ENCODE measurements at regions not wholly inside any gene's neighbourhood (a gene's known extent, or its start where the extent isn't known, plus 50 kb on each side); places are given as distances from the start of the nearest gene placed in this dataset.

DNA sequence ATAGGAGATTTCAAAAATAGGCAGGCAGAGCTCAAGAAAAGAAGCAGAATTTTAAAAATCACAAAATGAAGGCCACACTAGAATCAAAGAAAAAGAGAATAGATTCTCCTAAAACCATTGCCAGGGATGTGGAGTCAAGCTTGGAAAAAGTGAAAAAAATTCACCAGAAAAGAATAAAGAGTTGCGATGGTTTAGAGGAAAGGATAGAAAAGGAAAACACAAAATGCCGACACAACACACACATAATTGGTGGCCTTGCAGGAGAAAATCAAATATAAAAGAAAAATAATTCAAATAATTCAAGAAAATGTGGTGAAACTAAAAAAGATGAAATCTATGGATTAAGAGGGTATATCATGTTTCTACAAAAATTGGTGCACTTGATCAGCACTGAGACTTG is 181.6 kb upstream of the C14orf180 start:
- H3K4me2 ChIP-seq: no peak overlapping the region
- no peak for DNase-seq (ENCODE audit: low spot score)
- no peaks in the 10 kb centered on the region for H3K9me3 ChIP-seq (ENCODE audit: low read depth)
- WGBS (ENCODE audit: low lambda C conversion rate, missing lambda C conversion rate): 96% methylated on average over 2 of the region's 2 CpGs
- peaks cover 7% of the 10 kb centered on the region for H3K4me1 ChIP-seq (ENCODE audit: insufficient read depth)
- H4K20me1 ChIP-seq (ENCODE audit: insufficient read depth, poor library complexity, severe bottlenecking): no peaks in the 10 kb centered on the region
- no peak overlapping the region for H3K27ac ChIP-seq
- H3K36me3 ChIP-seq (replicated peaks; ENCODE audit: insufficient read depth, low read depth): no peaks in the 10 kb centered on the region
- H3K4me3 ChIP-seq: no peak overlapping the region
- TF ChIP-seq, protein P1, sequence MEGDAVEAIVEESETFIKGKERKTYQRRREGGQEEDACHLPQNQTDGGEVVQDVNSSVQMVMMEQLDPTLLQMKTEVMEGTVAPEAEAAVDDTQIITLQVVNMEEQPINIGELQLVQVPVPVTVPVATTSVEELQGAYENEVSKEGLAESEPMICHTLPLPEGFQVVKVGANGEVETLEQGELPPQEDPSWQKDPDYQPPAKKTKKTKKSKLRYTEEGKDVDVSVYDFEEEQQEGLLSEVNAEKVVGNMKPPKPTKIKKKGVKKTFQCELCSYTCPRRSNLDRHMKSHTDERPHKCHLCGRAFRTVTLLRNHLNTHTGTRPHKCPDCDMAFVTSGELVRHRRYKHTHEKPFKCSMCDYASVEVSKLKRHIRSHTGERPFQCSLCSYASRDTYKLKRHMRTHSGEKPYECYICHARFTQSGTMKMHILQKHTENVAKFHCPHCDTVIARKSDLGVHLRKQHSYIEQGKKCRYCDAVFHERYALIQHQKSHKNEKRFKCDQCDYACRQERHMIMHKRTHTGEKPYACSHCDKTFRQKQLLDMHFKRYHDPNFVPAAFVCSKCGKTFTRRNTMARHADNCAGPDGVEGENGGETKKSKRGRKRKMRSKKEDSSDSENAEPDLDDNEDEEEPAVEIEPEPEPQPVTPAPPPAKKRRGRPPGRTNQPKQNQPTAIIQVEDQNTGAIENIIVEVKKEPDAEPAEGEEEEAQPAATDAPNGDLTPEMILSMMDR (IDR thresholded peaks at IDR 0.05; ENCODE audit: poor library complexity): no peak
- TF ChIP-seq EZH2phosphoT487 (IDR thresholded peaks at IDR 0.05; ENCODE audit: low read depth, severe bottlenecking, unreplicated experiment) (no peak), EZH2 (IDR thresholded peaks at IDR 0.05; ENCODE audit: borderline replicate concordance) (no peak)
- H3K79me2 ChIP-seq: no peaks in the 10 kb centered on the region
- H3K9me2 ChIP-seq (replicated peaks; ENCODE audit: insufficient read depth): no peaks in the 10 kb centered on the region
- H3K27me3 ChIP-seq: no peaks in the 10 kb centered on the region
- no peak overlapping the region for H2AFZ ChIP-seq

DNA sequence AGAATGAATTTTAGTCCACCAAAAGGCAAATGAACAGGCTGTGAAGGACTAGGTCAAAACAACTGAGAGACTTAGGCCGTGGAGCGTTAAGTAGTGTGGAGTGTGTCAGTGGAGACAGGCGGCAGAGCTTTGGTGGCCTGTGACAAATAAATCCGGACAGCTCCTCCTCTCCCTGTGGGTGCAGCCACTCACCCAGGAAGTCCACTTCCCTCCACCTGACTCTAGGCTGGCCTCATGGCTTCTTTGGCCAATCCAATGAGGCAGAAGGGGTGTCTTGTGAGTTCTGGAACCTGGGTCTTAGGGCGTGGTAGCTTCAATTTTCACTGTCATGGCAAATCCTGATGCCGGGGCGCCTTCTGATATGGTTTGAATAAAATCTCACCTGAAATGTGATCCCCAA is 180.9 kb upstream of the C14orf180 start:
- Histone ChIP-seq H3K36me3 (replicated peaks; ENCODE audit: insufficient read depth, low read depth) (no peaks in the 10 kb centered on the region), H3K9me2 (replicated peaks; ENCODE audit: insufficient read depth) (no peaks in the 10 kb centered on the region), H3K27me3 (no peaks in the 10 kb centered on the region), H3K79me2 (no peaks in the 10 kb centered on the region), H3K4me3 (no peak overlapping the region), H3K4me1 (ENCODE audit: insufficient read depth) (peaks cover 7% of the 10 kb centered on the region), H4K20me1 (ENCODE audit: insufficient read depth, poor library complexity, severe bottlenecking) (no peaks in the 10 kb centered on the region), H3K27ac (no peak overlapping the region), H3K4me2 (no peak overlapping the region), H3K9me3 (ENCODE audit: low read depth) (no peaks in the 10 kb centered on the region), H2AFZ (no peak overlapping the region)
- WGBS (ENCODE audit: low lambda C conversion rate, missing lambda C conversion rate): 79% methylated on average over 7 of the region's 7 CpGs
- DNase-seq (ENCODE audit: low spot score): no peak
- TF ChIP-seq, protein P1 (IDR thresholded peaks at IDR 0.05; ENCODE audit: poor library complexity): no peak
- TF ChIP-seq EZH2 (IDR thresholded peaks at IDR 0.05; ENCODE audit: borderline replicate concordance) (no peak), EZH2phosphoT487 (IDR thresholded peaks at IDR 0.05; ENCODE audit: low read depth, severe bottlenecking, unreplicated experiment) (no peak)

DNA sequence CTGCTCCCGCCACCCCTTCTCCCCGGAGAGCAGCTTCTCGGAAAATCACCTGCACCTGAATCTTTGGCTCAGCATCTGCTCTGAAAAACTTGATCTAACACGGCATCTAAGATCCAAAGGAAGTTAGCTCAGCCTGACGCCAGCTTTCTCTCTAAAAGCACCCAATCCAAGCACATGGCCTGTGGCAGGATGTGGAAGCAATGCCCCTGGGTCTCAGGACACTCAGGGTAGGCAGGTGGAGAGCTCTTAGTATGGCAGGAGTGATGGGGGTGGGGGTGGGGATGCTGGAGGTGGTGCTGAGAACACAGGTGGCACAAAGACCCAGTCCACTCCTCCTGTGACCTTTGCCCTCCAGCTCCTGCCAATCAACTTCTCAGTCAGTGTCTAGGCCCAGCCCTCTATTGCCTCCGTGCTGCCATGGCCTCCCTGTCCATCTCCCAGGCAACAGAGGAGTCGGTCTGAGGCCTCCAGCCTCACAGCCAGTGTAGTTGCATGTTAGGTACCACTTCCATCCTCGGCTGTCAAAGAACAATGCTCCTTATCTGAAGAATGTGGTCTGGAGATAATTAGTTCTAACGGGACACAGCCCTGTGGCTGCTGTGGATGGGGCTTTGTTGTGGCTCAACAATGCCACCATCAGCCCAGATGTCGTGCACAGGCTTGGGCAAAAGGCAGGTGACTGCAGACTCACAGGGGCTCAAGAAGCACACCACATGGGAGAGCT is 180.0 kb upstream of the C14orf180 start:
- Histone ChIP-seq H3K27me3 (no peaks in the 10 kb centered on the region), H3K27ac (no peak overlapping the region), H3K4me3 (no peak overlapping the region), H3K36me3 (replicated peaks; ENCODE audit: insufficient read depth, low read depth) (no peaks in the 10 kb centered on the region), H2AFZ (no peak overlapping the region), H4K20me1 (ENCODE audit: insufficient read depth, poor library complexity, severe bottlenecking) (no peaks in the 10 kb centered on the region), H3K9me3 (ENCODE audit: low read depth) (no peaks in the 10 kb centered on the region), H3K4me1 (ENCODE audit: insufficient read depth) (peaks cover under 1% of the 10 kb centered on the region), H3K4me2 (no peak overlapping the region), H3K9me2 (replicated peaks; ENCODE audit: insufficient read depth) (no peaks in the 10 kb centered on the region), H3K79me2 (no peaks in the 10 kb centered on the region)
- TF ChIP-seq EZH2phosphoT487 (IDR thresholded peaks at IDR 0.05; ENCODE audit: low read depth, severe bottlenecking, unreplicated experiment) (no peak), EZH2 (IDR thresholded peaks at IDR 0.05; ENCODE audit: borderline replicate concordance) (no peak)
- TF ChIP-seq, protein P1 (IDR thresholded peaks at IDR 0.05; ENCODE audit: poor library complexity): no peak
- WGBS (ENCODE audit: low lambda C conversion rate, missing lambda C conversion rate): 54% methylated on average over 10 of the region's 10 CpGs
- DNase-seq (ENCODE audit: low spot score): no peak
